HG03097 (cell line): ENCODE measurements at regions not wholly inside any gene's neighbourhood (a gene's known extent, or its start where the extent isn't known, plus 50 kb on each side); places are given as distances from the start of the nearest gene placed in this dataset.
"Not testable (repeated sequence)": the region's sequence is repeated elsewhere in the genome, so short reads cannot be mapped to it uniquely, and the experiment has no call there.

Experiments used
- ATAC-seq: cut with Tn5 transposase; IDR thresholded peaks from one replicate; pipeline ENCODE4 v1.9.1; 2021; ENCODE audit not compliant: unreplicated experiment, low FRiP score

GRCh38 chr6:145067430-145067829 is 667.9 kb downstream of the EPM2A start:
- no peak for ATAC-seq

DNA sequence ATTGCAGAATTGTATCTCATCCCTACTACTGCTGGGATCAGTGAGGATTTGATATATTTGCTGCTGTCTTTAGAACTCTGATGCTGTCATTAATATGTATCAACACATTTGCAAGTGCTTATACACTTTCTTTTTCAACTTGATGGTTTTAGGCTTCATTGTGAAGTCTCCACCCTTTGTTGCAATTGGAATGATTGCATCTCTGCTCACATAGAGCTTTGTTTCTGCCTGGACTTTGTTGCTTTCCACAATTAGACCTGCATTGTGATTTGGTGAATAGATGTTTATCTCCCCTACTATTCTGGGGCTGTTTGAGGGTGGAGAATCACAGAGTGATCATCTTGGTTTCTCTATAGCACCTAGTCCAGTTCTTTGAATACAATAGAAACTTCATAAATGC is 666.7 kb downstream of the EPM2A start:
- no peak for ATAC-seq

- ATAC-seq: no peak
These were observed 665.4 kb downstream of the EPM2A start for GRCh38 chr6:145069966-145070365.

DNA sequence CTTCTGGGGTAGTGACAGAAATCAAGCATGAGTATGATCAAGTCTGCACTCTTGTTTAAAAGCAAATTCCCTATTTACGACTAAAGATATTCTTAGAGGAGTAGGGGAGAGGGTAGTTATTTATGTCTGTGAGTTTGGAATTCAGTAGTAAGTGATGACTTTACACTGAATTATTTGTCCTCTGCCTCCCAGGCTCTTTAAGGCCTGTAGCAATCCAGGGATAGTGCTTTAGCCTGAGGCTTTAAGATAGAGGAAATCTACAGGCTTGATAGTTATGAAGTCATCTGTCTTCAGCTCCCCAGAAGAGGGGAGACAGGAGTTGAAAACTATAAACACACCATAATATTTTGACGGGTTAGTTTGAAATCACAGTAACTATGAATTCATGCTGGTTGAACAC is 664.5 kb downstream of the EPM2A start:
- ATAC-seq: no peak

DNA sequence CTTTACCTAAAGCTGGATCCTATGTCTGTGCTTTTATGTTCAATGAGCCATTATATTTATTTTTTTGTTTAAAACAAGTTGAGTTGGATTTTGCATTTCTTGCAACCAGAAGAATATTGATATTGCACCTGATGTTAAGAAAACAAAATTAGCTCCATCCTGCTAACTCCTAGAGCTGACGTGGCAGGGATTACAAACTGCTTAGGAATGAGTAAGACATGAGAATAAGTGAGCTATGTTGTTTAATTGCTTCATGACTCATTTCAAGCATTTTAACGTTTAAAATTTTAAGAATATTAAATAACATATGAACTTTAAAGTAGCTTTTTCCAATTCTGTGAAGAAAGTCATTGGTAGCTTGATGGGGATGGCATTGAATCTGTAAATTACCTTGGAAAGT is 663.5 kb downstream of the EPM2A start:
- no peak for ATAC-seq

GRCh38 chr6:145073811-145074210 is 661.5 kb downstream of the EPM2A start:
- no peak for ATAC-seq

DNA sequence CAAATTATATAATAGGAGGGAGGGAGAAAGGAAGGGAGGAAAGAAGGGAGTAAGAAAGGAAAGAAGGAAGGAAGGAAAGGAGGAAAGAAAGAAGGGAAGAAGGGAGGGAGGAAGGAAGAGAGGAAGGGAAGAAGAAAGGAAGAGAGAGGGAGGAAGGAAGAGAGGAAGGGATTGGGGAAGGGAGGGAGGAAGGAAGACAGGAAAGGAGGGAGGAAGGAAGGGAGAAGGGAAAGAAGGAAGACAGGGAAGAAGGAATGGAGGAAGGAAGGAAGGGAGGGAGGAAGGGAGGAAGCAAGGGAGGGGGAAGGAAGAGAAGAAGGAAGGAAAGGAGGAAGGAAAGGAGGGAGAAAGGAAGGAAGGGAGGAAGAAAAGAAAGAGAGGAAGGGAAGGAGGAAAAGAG is 660.5 kb downstream of the EPM2A start:
- no peak for ATAC-seq

DNA sequence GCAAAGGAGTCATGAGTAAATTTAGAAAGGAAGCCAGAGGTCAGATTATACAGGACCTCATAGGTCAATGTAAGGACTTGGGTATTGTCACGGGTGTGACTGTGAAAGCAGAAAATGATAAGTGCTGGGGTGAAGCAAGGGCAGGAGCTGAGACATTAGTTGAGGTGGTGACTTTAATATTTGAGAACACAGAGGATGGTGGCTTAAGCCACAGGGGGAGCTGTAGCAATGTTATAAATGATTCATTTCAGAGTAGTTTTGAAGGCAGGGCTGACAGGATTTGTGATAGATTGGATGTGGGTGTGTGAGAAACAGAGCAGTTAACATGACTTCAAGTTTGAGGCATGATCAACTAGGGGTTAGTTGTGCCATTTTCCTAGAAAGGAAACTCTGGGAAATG is 659.9 kb downstream of the EPM2A start:
- ATAC-seq: no peak

- ATAC-seq: no peak
These were observed 659.0 kb downstream of the EPM2A start for GRCh38 chr6:145076115-145076841.

DNA sequence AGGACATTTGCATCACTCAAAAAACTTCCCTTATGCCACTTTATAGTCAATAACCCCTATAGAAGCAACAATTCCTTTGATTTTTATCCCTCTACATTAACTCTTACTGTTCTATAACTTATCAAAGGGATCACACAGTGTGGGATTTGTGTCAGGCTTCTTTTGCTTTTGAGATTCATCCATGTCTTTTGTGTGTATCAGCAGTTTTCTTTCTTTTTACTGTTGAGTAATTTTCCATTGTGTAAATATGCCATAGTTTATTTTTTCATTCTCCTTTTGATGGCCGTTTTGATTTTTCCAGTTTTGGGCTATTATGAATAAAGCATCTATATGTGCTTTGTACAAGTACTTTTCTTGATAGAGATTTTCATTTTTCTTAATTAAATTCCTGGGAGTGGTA is 657.9 kb downstream of the EPM2A start:
- ATAC-seq: no peak

DNA sequence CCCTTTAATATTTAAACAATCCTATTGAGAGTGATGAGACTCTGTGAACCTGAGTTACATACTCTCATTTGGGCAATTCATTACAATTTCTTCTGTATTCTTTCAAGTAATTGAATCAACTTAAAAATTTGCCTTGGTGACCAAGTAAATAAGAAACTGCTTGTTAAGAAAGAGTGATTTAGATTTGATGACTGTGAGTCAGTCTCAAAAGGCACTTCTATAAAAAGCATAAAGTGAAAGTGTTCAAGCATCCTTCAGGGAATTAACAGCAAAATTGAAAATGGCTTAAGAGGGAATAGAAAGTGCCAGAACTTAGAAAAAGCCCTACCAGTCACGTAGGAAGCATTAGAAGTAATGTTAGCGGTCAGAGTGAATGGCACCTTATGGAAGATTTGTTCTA is 654.7 kb downstream of the EPM2A start:
- no peak for ATAC-seq

GRCh38 chr6:145081677-145082076 is 653.6 kb downstream of the EPM2A start:
- ATAC-seq: no peak

DNA sequence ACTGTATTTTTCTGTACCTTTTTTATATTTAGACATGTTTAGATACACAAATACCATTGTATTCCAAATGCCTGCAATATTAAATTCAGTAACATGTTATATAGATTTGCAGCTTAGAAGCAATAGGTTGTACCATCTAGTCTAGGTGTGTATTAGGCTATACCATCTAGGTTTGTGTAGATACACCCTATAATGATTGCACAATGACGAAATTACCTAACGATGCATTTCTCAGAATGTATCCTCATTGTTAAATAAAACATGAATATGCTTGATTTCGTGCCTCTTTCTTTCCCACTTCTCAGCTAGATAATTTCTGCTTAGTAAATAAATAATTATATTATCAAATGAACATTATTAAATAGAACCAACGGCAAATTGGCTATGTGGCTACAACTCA is 653.0 kb downstream of the EPM2A start:
- no peak for ATAC-seq

GRCh38 chr6:145086197-145086596 is 649.1 kb downstream of the EPM2A start:
- ATAC-seq: no peak

GRCh38 chr6:145087034-145087433 is 648.3 kb downstream of the EPM2A start:
- no peak for ATAC-seq

- ATAC-seq: no peak
These were observed 644.3 kb downstream of the EPM2A start for GRCh38 chr6:145090801-145091585.

GRCh38 chr6:145091586-145092142 is 643.7 kb downstream of the EPM2A start:
- no peak for ATAC-seq

DNA sequence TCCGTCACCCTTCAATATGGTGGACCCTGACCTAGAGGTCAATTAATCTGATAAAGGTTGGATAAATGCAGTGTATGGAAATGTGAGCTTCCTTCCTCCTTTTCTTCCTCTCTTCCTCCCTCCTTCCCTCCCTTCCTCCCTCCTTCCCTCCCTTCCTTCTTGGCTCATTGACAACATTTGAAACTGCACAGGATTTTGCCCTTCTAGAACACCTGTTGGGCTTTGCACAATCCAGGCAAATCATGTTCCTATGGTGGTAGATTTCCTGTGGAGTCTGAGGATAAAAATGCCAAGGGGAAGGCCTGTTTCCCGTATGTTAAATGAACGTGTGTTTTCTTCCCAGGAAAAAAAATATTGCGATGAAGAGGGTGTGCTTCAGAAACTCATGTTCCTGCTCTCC is 642.8 kb downstream of the EPM2A start:
- no peak for ATAC-seq

DNA sequence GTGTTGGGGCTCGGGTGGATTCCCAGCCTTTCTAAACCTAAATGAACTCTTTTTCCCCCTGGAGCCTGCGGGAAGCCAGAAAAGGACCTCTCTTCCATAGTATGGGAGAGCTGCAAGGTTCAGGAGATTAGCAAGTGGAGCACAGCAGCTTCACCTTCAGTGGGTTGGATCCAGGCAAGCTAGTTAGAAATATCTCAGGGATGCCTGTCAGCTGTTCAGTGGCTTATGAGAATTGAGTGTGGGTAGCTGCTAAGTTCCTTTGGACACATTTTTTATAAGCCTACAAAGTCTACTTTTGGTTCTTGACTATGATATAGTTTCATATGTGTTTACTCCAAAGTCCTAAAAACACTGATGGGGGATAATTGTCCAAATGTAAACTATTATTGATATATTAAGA is 642.1 kb downstream of the EPM2A start:
- no peak for ATAC-seq

GRCh38 chr6:145096846-145097245 is 638.5 kb downstream of the EPM2A start:
- ATAC-seq: no peak

- not testable (repeated sequence) for ATAC-seq
These were observed 637.2 kb downstream of the EPM2A start for GRCh38 chr6:145098127-145098526.

DNA sequence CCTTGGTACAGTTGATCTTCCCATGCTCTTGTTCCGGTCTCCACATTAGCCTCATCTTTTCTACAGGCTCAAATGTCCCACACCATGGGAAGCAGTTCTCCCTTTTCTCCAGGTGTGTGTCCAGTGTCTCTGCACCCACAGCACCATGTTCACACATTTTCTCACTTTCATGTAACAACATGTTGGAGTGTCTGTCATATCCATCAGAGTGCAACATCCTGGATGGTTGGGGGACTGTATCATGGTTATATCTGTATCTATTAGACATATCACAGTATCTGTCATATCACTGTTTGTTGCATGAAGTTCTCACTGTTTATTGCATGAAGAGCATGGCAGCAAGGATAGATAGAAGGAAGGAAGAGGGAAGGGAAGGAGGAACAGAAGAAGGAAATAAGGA is 635.6 kb downstream of the EPM2A start:
- ATAC-seq: no peak
